ENCODE measurements at regions not wholly inside any gene's neighbourhood (a gene's known extent, or its start where the extent isn't known, plus 50 kb on each side); places are given as distances from the start of the nearest gene placed in this dataset.

- no peak for DNase-seq (ENCODE audit: low spot score)
- ATAC-seq (ENCODE audit: low FRiP score), result no peak
- TF ChIP-seq CTCF (IDR thresholded peaks at IDR 0.05), result no peak
These were observed 235.1 kb upstream of the MEOX2 start for GRCh38 chr7:15921576-15921975.

GRCh38 chr7:15920953-15921352, 234.5 kb upstream of the MEOX2 start:
- no peak for TF ChIP-seq CTCF (IDR thresholded peaks at IDR 0.05)
- DNase-seq (ENCODE audit: low spot score), result no peak
- no peak for ATAC-seq (ENCODE audit: low FRiP score)

GRCh38 chr7:15916681-15917380, 230.3 kb upstream of the MEOX2 start:
- peak; percentile 75 for ATAC-seq (ENCODE audit: low FRiP score)
- DNase-seq (ENCODE audit: low spot score), result no peak
- no peak for TF ChIP-seq CTCF (IDR thresholded peaks at IDR 0.05)

GRCh38 chr7:15915686-15916293, 229.3 kb upstream of the MEOX2 start:
- ATAC-seq (ENCODE audit: low FRiP score) (no peak), DNase-seq (ENCODE audit: low spot score) (no peak)
- TF ChIP-seq CTCF (IDR thresholded peaks at IDR 0.05), result no peak

- DNase-seq (ENCODE audit: low spot score) (no peak), ATAC-seq (ENCODE audit: low FRiP score) (no peak)
- TF ChIP-seq CTCF (IDR thresholded peaks at IDR 0.05), result no peak
These were observed 228.1 kb upstream of the MEOX2 start for GRCh38 chr7:15914611-15915010.

GRCh38 chr7:15906436-15906835, 220.0 kb upstream of the MEOX2 start:
- no peak for DNase-seq (ENCODE audit: low spot score)
- no peak for ATAC-seq (ENCODE audit: low FRiP score)
- TF ChIP-seq CTCF (IDR thresholded peaks at IDR 0.05), result no peak
